HL-60 (cell line): ENCODE measurements at regions not wholly inside any gene's neighbourhood (a gene's known extent, or its start where the extent isn't known, plus 50 kb on each side); places are given as distances from the start of the nearest gene placed in this dataset.

ENCODE experiments used
- DNase-seq, 2 experiments: peaks; one replicate each; pipeline ENCODE4 v3.0.0-alpha.2; 2010 to 2020; ENCODE audit warnings: low read depth in 1 of 2, low spot score in 1 of 2
- H3K27ac ChIP-seq: fragments of 250-450 bp; sonication (Bioruptor Pico); replicated peaks from 2 replicates; pipeline ENCODE4 v1.5.1; 2020; ENCODE audit warnings: mild to moderate bottlenecking, moderate library complexity
- H3K27me3 ChIP-seq: fragments of 250-450 bp; sonication (Bioruptor Pico); 2 replicates; pipeline ENCODE4 v1.5.1; 2021; ENCODE audit warnings: mild to moderate bottlenecking, moderate library complexity; ENCODE audit not compliant: insufficient read depth, poor library complexity, severe bottlenecking
- H3K4me3 ChIP-seq: replicated peaks from 2 replicates; pipeline ENCODE4 v1.5.1; 2011; ENCODE audit warnings: mild to moderate bottlenecking, control low read depth, low read length; ENCODE audit not compliant: insufficient read depth
- CTCF ChIP-seq: IDR thresholded peaks from one replicate; pipeline ENCODE4 v1.5.1; 2011; ENCODE audit warnings: low read length, control low read depth, inconsistent platforms; ENCODE audit not compliant: insufficient read depth
- GABPA ChIP-seq: IDR thresholded peaks from 2 replicates; pipeline ENCODE4 v1.6.1; 2012; ENCODE audit warnings: low read depth
- POLR2AphosphoS5 ChIP-seq: IDR thresholded peaks from 2 replicates; pipeline ENCODE4 v1.6.1; 2012; ENCODE audit warnings: low read depth
- REST ChIP-seq: IDR thresholded peaks from 2 replicates; pipeline ENCODE4 v1.6.1; 2012; ENCODE audit warnings: low read depth; ENCODE audit not compliant: insufficient replicate concordance
- SPI1 ChIP-seq: IDR thresholded peaks from 2 replicates; pipeline ENCODE4 v1.6.1; 2012; ENCODE audit warnings: low read depth, mild to moderate bottlenecking, borderline replicate concordance

- H3K4me3 ChIP-seq = no peak overlapping the region
- TF ChIP-seq CTCF = no peak
- TF ChIP-seq POLR2AphosphoS5 = no peak
- TF ChIP-seq GABPA = no peak
- TF ChIP-seq SPI1 = no peak
- TF ChIP-seq REST = no peak
- no peak overlapping the region for H3K27ac ChIP-seq
- peaks cover 2% of the 10 kb centered on the region for H3K27me3 ChIP-seq
- DNase-seq = no peak
These were observed 52.1 kb upstream of the PKIB start for GRCh38 chr6:122558080-122558479.
